Mesendoderm (in vitro differentiated cells): ENCODE measurements at regions not wholly inside any gene's neighbourhood (a gene's known extent, or its start where the extent isn't known, plus 50 kb on each side); places are given as distances from the start of the nearest gene placed in this dataset.
"Not testable (repeated sequence)": the region's sequence is repeated elsewhere in the genome, so short reads cannot be mapped to it uniquely, and the experiment has no call there.

ENCODE experiments used
- DNase-seq: peaks from one replicate; pipeline ENCODE4 v3.0.0; 2013
- H2AK5ac ChIP-seq: 2 replicates; pipeline ENCODE4 v1.6.1; 2013; ENCODE audit warnings: low read length, inconsistent platforms
- H2BK120ac ChIP-seq: 2 replicates; pipeline ENCODE4 v1.6.1; 2013; ENCODE audit warnings: low read depth, mild to moderate bottlenecking, low read length, moderate library complexity, mixed read lengths
- H2BK15ac ChIP-seq: replicated peaks from 2 replicates; pipeline ENCODE4 v1.6.1; 2013; ENCODE audit warnings: low read depth, mild to moderate bottlenecking, moderate library complexity
- H2BK5ac ChIP-seq: 2 replicates; pipeline ENCODE4 v1.6.1; 2013; ENCODE audit warnings: low read length, inconsistent platforms
- H3K18ac ChIP-seq: 2 replicates; pipeline ENCODE4 v1.6.1; 2013; ENCODE audit warnings: mild to moderate bottlenecking, low read length, mixed read lengths
- H3K23ac ChIP-seq: one replicate; pipeline ENCODE4 v1.6.1; 2013; ENCODE audit warnings: low read length
- H3K27ac ChIP-seq: 2 replicates; pipeline ENCODE4 v1.5.1; 2013; ENCODE audit warnings: low read depth, mild to moderate bottlenecking, inconsistent platforms, low read length, moderate library complexity
- H3K27me3 ChIP-seq: 2 replicates; pipeline ENCODE4 v1.6.1; 2013; ENCODE audit warnings: low read length, control low read depth, mild to moderate bottlenecking, inconsistent platforms; ENCODE audit not compliant: insufficient read depth, poor library complexity
- H3K36me3 ChIP-seq: 2 replicates; pipeline ENCODE4 v1.6.1; 2013; ENCODE audit warnings: low read length, inconsistent platforms; ENCODE audit not compliant: control insufficient read depth, insufficient read depth
- H3K4ac ChIP-seq: one replicate; pipeline ENCODE4 v1.6.1; 2013; ENCODE audit warnings: low read depth, mild to moderate bottlenecking, low read length, moderate library complexity
- H3K4me1 ChIP-seq: 2 replicates; pipeline ENCODE4 v1.6.1; 2013; ENCODE audit warnings: low read depth, low read length, inconsistent platforms; ENCODE audit not compliant: control insufficient read depth
- H3K4me2 ChIP-seq: 2 replicates; pipeline ENCODE4 v1.6.1; 2013; ENCODE audit warnings: low read length
- H3K4me3 ChIP-seq: 2 replicates; pipeline ENCODE4 v1.5.1; 2013; ENCODE audit warnings: mild to moderate bottlenecking, low read length
- H3K56ac ChIP-seq: one replicate; pipeline ENCODE4 v1.6.1; 2013; ENCODE audit warnings: low read length
- H3K79me1 ChIP-seq: 2 replicates; pipeline ENCODE4 v1.6.1; 2013; ENCODE audit warnings: low read length, inconsistent platforms
- H3K79me2 ChIP-seq: 2 replicates; pipeline ENCODE4 v1.6.1; 2013; ENCODE audit warnings: mild to moderate bottlenecking, low read length; ENCODE audit not compliant: control insufficient read depth, insufficient read depth
- H3K9ac ChIP-seq: 2 replicates; pipeline ENCODE4 v1.6.1; 2013; ENCODE audit warnings: low read length, inconsistent platforms
- H4K5ac ChIP-seq: one replicate; pipeline ENCODE4 v1.6.1; 2013; ENCODE audit warnings: low read length
- H4K8ac ChIP-seq: one replicate; pipeline ENCODE4 v1.6.1; 2013; ENCODE audit warnings: low read depth, mild to moderate bottlenecking, control low read depth, low read length, moderate library complexity
- WGBS: extraction: QIAGEN DNeasy Blood & Tissue Kit; methylation state at CpG from one replicate; pipeline ENCODE4 v1.1.7; 2013; ENCODE audit warnings: low lambda C conversion rate, missing lambda C conversion rate; ENCODE audit not compliant: insufficient coverage; ENCODE audit errors: extremely low coverage; 5-methylcytosine and 5-hydroxymethylcytosine counted together

DNA sequence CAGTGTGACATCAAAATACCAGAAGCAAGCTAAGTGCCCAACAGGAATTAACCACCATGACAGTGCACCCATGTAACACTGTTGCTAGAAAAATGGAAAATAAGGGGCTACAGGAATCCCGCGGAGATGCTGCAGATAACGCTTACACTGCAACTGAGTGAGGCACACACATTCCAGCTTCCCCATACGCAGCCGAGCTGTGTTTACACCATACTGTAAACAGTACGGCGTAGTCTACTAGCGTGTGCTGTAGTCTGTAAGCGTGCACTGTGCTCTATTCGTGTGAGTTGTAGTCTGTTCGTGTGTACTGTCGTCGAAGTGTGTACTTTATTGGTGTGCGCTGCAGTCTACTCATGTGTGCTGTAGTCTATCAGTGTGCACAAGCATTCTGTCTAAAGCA lies 5372.2 kb upstream of the TPTE start:
- H3K4ac ChIP-seq, result not testable (repeated sequence)

GRCh38 chr21:5153842-5154640 lies 5367.3 kb upstream of the TPTE start:
- not testable (repeated sequence) for H3K4me1 ChIP-seq, H3K27me3 ChIP-seq, H2BK120ac ChIP-seq, H3K27ac ChIP-seq, H3K4me3 ChIP-seq, H3K9ac ChIP-seq, H3K4me2 ChIP-seq, H2BK5ac ChIP-seq, H3K23ac ChIP-seq, H3K79me1 ChIP-seq, H3K56ac ChIP-seq, H4K8ac ChIP-seq, H3K79me2 ChIP-seq, DNase-seq, H3K18ac ChIP-seq, H3K4ac ChIP-seq, H2AK5ac ChIP-seq, H4K5ac ChIP-seq, H3K36me3 ChIP-seq, H2BK15ac ChIP-seq
- WGBS, result no CpG with 5 or more reads among the region's 69 CpGs

More for the DNA sequence above, 5372.2 kb upstream of the TPTE start:
- H2AK5ac ChIP-seq, H3K27me3 ChIP-seq, H3K18ac ChIP-seq, H3K79me1 ChIP-seq, H4K8ac ChIP-seq, H3K4me2 ChIP-seq, H4K5ac ChIP-seq, H2BK120ac ChIP-seq, H3K36me3 ChIP-seq, H3K4me1 ChIP-seq, H3K23ac ChIP-seq, H2BK5ac ChIP-seq, H3K79me2 ChIP-seq, H3K4me3 ChIP-seq, H2BK15ac ChIP-seq, H3K9ac ChIP-seq, DNase-seq, H3K27ac ChIP-seq, H3K56ac ChIP-seq: not testable (repeated sequence)
- no CpG with 5 or more reads among the region's 14 CpGs for WGBS

GRCh38 chr21:5154641-5154982 lies 5366.8 kb upstream of the TPTE start:
- not testable (repeated sequence) for H2BK15ac ChIP-seq, H2BK5ac ChIP-seq, H3K9ac ChIP-seq, H3K4me2 ChIP-seq, H4K5ac ChIP-seq, H3K56ac ChIP-seq, H3K27ac ChIP-seq, H3K36me3 ChIP-seq, H3K18ac ChIP-seq, H3K79me2 ChIP-seq, H4K8ac ChIP-seq, H2BK120ac ChIP-seq, H3K4me1 ChIP-seq, H3K23ac ChIP-seq, H3K27me3 ChIP-seq, H3K4me3 ChIP-seq, H2AK5ac ChIP-seq, H3K4ac ChIP-seq, H3K79me1 ChIP-seq
- no CpG with 5 or more reads among the region's 50 CpGs for WGBS
- peak; percentile 76 for DNase-seq

DNA sequence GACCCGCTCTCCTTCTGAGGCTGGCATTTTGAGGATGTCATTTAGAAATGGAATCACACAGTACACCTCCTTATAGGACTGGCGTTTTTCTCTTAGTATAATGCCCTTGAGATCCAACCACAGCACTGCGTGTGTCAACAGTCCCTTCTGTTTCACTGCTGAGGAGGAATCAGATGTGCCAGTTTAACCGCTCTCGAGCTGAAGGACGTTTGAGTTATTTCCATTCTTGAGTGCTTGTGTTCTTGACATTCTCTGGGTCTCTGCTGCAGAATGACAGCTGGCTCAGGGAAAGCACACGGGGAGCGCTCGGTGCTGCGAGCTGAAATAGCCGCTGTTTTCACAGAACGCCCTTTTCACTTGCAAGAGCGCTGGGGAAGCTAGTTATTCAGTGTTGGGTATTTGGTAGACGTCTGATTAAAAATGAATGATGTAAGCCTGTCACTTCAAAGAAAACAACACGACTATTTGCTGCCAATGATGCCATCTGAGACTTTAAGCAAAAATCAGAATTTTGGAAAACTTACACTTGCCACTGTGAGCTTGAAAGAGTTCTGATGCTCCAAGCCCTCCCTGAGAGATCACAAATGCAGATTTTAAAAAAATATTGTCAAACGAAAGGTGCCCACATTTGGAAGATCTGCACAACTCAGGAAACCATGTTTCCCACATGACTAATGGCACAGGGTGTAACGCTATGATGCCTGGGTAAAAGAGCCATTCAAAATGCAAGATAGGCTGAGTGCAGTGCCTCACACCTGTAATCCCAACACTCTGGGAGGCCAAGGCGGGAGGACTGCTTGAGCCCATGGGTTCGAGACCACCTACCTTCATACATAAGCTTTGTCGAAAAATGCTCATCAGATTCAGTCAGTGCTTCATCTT lies 5358.4 kb upstream of the TPTE start:
- H3K56ac ChIP-seq, H3K27me3 ChIP-seq, H3K18ac ChIP-seq, H3K4me1 ChIP-seq, H4K5ac ChIP-seq, H3K4me2 ChIP-seq, H3K27ac ChIP-seq, H3K9ac ChIP-seq, H3K4ac ChIP-seq, H3K79me1 ChIP-seq, H3K79me2 ChIP-seq, H2BK5ac ChIP-seq, H2BK120ac ChIP-seq, H3K4me3 ChIP-seq, DNase-seq, H2AK5ac ChIP-seq, H2BK15ac ChIP-seq, H3K23ac ChIP-seq, H4K8ac ChIP-seq, H3K36me3 ChIP-seq: not testable (repeated sequence)
- WGBS, result no CpG with 5 or more reads among the region's 20 CpGs

DNA sequence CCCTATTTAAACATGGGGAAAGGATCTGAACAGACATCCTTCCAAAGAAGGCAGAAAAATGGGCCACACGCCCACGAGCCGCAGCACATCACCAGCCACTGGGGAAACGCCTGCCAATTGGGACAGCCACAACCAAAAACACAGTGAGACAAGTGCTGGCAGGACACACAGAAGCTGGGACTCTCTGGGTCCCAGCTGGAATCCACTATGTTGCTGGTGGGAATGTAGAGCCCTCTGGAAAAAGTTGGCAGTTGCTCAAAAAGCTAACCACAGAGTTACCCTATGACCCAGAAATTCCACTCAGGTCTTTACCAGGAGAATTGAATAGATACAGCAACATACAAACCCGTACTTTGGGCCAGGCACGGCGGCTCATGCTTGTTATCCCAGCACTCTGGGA lies 5355.6 kb upstream of the TPTE start:
- DNase-seq, H3K56ac ChIP-seq, H3K4me3 ChIP-seq, H3K23ac ChIP-seq, H4K5ac ChIP-seq, H3K79me2 ChIP-seq, H3K27me3 ChIP-seq, H3K4ac ChIP-seq, H3K9ac ChIP-seq, H3K27ac ChIP-seq, H3K79me1 ChIP-seq, H2BK120ac ChIP-seq, H2BK5ac ChIP-seq, H4K8ac ChIP-seq, H3K18ac ChIP-seq, H3K36me3 ChIP-seq, H3K4me1 ChIP-seq, H2BK15ac ChIP-seq, H2AK5ac ChIP-seq, H3K4me2 ChIP-seq: not testable (repeated sequence)
- no CpG with 5 or more reads among the region's 7 CpGs for WGBS
